Esophagus squamous epithelium (tissue), 4 donors: ENCODE measurements at regions not wholly inside any gene's neighbourhood (a gene's known extent, or its start where the extent isn't known, plus 50 kb on each side); places are given as distances from the start of the nearest gene placed in this dataset.

Experiments
- CTCF ChIP-seq, 6 experiments: fragments of 450-650 bp in 4 of 6; fragments of 200-600 bp in 2 of 6; sonication (generic) in 2 of 6; IDR thresholded peaks; one replicate each; pipeline ENCODE4 v1.5.1; 2016 to 2019; ENCODE audit warnings: antibody characterized with exemption in 6 of 6, mild to moderate bottlenecking in 4 of 6, moderate library complexity in 4 of 6
- POLR2A ChIP-seq, 4 donors: fragments of 450-650 bp; IDR thresholded peaks; one replicate each; pipeline ENCODE4 v1.6.1; 2017; ENCODE audit warnings: antibody characterized with exemption in 4 of 4, mild to moderate bottlenecking in 4 of 4, moderate library complexity in 3 of 4

DNA sequence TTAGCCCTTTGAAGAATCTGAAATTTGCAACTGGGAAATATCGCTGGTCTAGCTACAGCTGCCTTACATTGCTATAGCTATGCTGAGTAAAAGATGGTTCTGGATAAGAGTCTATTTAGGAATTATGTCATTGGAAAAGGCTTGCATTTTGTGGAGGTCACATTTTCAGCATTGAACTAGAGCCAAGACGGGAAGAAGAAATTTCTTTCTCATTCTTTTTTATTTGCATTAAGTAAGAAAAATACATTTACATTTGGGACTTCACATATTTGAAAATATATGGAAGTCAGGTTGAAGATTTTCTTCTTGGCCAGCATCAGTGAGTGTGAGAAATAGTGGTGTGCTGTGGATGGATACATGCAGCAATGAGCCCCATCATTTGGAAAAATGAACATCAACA is 291.6 kb downstream of the PTBP2 start:
- TF ChIP-seq CTCF (IDR thresholded peaks at IDR 0.05) (no peak), POLR2A (IDR thresholded peaks at IDR 0.05) (no peak)
